Spleen (tissue), 7 donors: ENCODE measurements at regions not wholly inside any gene's neighbourhood (a gene's known extent, or its start where the extent isn't known, plus 50 kb on each side); places are given as distances from the start of the nearest gene placed in this dataset.

ENCODE experiments used
- CTCF ChIP-seq, 11 experiments: fragments of 200-600 bp in 7 of 11; fragments of 450-650 bp in 4 of 11; sonication (generic) in 4 of 11; IDR thresholded peaks in 8 of 11; conservative IDR thresholded peaks in 3 of 11; 1 replicate in 7 of 11; 2 replicates in 4 of 11; pipeline versions ENCODE4 v1.4.0 to v1.8.0; 2016 to 2021; ENCODE audit warnings: antibody characterized with exemption in 11 of 11, inconsistent platforms in 4 of 11, mild to moderate bottlenecking in 1 of 11
- POLR2AphosphoS5 ChIP-seq, 3 donors: sonication (generic); formaldehyde crosslinking; IDR thresholded peaks; one replicate each; pipeline ENCODE4 v1.5.1; 2017; ENCODE audit warnings: antibody characterized with exemption in 3 of 3
- donor health status: DM: no; HTN: no; CAD: no; lungs with moderate emphysema.
- donor health status: DM: no; HTN: no; CAD: no.
- donor health status: DM: no; HTN: no; CAD: no.

GRCh38 chr7:25675789-25676474 is 447.6 kb upstream of the NPVF start:
- TF ChIP-seq POLR2AphosphoS5 (IDR thresholded peaks at IDR 0.05) = no peak
- TF ChIP-seq CTCF (IDR thresholded peaks at IDR 0.05 in 8 of 11, conservative IDR thresholded peaks at IDR 0.05 in 3 of 11) = no peak
